ENCODE measurements at regions not wholly inside any gene's neighbourhood (a gene's known extent, or its start where the extent isn't known, plus 50 kb on each side); places are given as distances from the start of the nearest gene placed in this dataset.

DNA sequence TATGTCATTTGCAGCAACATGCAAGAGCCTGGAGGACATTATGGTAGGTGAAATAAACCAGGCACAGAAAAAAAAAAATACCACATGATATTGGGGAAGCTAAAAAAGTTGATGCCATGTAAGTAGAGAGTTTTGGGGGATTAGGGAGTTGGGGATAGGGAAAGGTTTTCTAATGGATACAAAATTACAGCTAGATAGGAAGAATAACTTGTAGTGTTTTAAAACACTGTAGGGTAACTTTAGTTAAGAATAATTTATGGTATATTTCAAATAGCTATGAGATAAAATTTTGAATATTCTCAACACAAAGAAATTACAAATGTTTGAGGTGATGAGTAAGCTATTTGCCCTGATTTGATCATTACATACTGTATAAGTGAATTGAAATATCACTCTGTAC lies 1456.7 kb upstream of the MIR17HG start:
- DNase-seq (ENCODE audit: low spot score), result no peak
- Histone ChIP-seq H3K36me3 (no peaks in the 10 kb centered on the region), H3K27me3 (replicated peaks; ENCODE audit: insufficient read depth) (no peaks in the 10 kb centered on the region), H3K27ac (no peak overlapping the region), H3K9me3 (no peaks in the 10 kb centered on the region), H3K4me3 (no peak overlapping the region), H3K4me1 (ENCODE audit: control insufficient read depth in 1 of 2, low read depth in 2 of 2) (no peaks in the 10 kb centered on the region)
- TF ChIP-seq, protein P1, sequence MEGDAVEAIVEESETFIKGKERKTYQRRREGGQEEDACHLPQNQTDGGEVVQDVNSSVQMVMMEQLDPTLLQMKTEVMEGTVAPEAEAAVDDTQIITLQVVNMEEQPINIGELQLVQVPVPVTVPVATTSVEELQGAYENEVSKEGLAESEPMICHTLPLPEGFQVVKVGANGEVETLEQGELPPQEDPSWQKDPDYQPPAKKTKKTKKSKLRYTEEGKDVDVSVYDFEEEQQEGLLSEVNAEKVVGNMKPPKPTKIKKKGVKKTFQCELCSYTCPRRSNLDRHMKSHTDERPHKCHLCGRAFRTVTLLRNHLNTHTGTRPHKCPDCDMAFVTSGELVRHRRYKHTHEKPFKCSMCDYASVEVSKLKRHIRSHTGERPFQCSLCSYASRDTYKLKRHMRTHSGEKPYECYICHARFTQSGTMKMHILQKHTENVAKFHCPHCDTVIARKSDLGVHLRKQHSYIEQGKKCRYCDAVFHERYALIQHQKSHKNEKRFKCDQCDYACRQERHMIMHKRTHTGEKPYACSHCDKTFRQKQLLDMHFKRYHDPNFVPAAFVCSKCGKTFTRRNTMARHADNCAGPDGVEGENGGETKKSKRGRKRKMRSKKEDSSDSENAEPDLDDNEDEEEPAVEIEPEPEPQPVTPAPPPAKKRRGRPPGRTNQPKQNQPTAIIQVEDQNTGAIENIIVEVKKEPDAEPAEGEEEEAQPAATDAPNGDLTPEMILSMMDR (IDR thresholded peaks at IDR 0.05), result no peak
- no peak for ATAC-seq (ENCODE audit: insufficient number of reproducible peaks, low FRiP score, low read depth)

DNA sequence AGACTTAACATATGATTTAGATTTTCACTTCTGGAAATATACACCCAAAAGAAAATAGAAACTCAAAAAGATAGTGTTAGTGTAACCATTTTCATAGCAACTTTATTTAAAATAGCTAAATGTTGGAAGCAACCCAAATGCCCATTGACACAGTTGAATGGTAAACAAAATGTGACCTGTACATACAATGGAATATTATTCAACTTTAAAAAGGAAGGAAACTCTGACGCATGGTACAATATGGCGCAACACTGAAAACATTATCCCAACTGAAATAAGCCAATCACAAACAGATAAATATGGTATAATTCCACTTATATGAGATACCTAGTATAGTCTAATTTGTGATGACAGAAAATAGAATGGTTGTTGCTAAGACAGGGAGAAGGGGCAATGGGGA lies 1456.1 kb upstream of the MIR17HG start:
- DNase-seq (ENCODE audit: low spot score), result no peak
- TF ChIP-seq, protein P1 (IDR thresholded peaks at IDR 0.05), result no peak
- no peak for ATAC-seq (ENCODE audit: insufficient number of reproducible peaks, low FRiP score, low read depth)

DNA sequence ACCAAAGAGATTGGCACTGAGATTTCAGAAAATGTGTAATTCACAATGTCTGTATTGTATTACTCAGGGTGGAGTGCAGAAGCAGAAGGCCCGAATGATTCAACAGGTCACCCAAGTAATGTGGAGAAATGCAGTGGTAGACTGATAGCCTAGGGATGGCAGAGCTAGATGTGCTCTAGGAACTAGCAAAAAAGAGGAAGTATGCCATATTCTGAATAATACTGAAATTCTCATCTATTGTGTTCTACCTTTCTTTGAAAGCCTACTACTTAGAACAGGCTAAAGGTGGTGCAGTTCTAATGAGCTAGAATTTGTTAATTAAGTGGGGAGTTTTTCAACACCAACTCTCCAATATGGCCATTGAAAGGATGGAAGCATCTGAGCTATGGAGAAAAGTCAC lies 1449.8 kb upstream of the MIR17HG start:
- ATAC-seq (ENCODE audit: insufficient number of reproducible peaks, low FRiP score, low read depth) (no peak), DNase-seq (ENCODE audit: low spot score) (no peak)
- H3K27ac ChIP-seq, result no peak overlapping the region
- TF ChIP-seq, protein P1 (IDR thresholded peaks at IDR 0.05), result no peak
- H3K4me3 ChIP-seq, result no peak overlapping the region
- H3K9me3 ChIP-seq, result no peaks in the 10 kb centered on the region
- no peaks in the 10 kb centered on the region for H3K36me3 ChIP-seq
- no peaks in the 10 kb centered on the region for H3K27me3 ChIP-seq (replicated peaks; ENCODE audit: insufficient read depth)
- no peaks in the 10 kb centered on the region for H3K4me1 ChIP-seq (ENCODE audit: control insufficient read depth in 1 of 2, low read depth in 2 of 2)

More for the DNA sequence above, 1456.1 kb upstream of the MIR17HG start:
- H3K27ac ChIP-seq, result no peak overlapping the region
- H3K4me1 ChIP-seq (ENCODE audit: control insufficient read depth in 1 of 2, low read depth in 2 of 2), result no peaks in the 10 kb centered on the region
- H3K9me3 ChIP-seq, result no peaks in the 10 kb centered on the region
- H3K4me3 ChIP-seq, result no peak overlapping the region
- no peaks in the 10 kb centered on the region for H3K36me3 ChIP-seq
- H3K27me3 ChIP-seq (replicated peaks; ENCODE audit: insufficient read depth), result no peaks in the 10 kb centered on the region

DNA sequence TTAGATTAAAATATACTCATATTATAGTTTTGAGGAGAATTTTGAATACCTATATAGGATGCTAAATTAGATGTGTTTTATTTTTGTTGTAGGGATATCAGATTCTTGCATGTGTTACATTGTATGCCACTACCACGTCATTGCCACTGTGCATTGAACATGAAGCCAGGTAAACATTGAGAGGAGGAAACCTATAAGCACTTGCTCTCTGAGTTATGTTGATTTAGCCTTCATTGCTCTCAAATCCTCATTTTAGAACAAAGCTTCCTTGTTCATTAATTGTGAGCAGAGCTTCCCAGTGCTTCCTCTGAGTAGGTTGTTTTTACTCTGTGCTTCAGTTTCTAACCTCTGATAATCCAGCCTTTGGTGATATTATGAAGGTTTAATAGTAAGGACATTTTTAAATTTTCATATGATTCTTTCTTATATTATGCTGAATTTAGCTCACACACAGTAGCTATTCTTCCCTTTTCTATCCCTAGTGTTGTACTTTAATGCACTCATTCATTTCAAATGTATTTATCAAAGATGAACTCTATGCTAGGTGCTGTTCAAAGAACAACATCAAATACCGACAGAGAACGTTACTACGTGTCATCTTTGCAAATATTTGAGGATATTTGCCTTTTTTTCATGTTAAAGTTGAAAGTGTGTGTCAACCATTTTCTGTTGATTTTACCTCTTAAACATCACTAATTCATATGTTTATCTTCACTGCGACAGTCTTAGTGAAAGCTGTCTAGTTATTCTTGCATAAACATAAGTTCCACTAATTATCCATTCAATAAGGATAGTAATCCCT lies 1448.0 kb upstream of the MIR17HG start:
- H3K36me3 ChIP-seq, result no peaks in the 10 kb centered on the region
- no peak overlapping the region for H3K4me3 ChIP-seq
- H3K4me1 ChIP-seq (ENCODE audit: control insufficient read depth in 1 of 2, low read depth in 2 of 2), result no peaks in the 10 kb centered on the region
- H3K9me3 ChIP-seq, result no peaks in the 10 kb centered on the region
- H3K27ac ChIP-seq, result no peak overlapping the region
- DNase-seq (ENCODE audit: low spot score), result no peak
- ATAC-seq (ENCODE audit: insufficient number of reproducible peaks, low FRiP score, low read depth), result no peak
- no peaks in the 10 kb centered on the region for H3K27me3 ChIP-seq (replicated peaks; ENCODE audit: insufficient read depth)
- TF ChIP-seq, protein P1 (IDR thresholded peaks at IDR 0.05), result no peak

DNA sequence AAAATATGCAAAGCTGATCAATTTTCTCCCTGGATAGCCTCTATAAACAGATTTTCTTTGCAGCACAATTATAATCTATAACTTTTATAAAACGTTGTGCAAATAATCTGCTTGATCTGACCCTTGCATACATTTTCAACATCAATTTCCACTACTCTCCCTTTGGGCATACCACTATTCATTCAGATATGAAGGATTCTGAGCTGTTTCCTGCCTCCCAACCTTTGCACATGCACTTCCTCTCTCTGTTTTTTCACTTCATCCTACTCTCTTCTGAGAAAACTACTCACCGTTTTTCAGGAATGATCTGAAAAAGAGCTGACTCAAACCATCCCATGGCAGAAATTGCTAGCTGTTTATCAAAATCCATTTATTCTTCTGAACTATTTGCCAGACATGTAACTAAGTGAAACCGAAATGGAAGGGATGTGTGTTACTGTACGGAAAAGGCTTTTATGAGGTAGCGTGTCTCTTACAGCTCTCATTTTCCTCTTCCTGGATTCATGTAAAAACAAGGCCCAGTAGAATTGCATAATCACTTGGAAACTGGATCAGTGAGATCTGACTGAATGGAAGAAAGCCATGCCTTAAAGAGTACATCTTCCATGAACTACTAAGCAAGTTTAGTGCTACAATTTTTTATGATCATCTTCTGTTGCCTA lies 1447.3 kb upstream of the MIR17HG start:
- Histone ChIP-seq H3K27ac (no peak overlapping the region), H3K27me3 (replicated peaks; ENCODE audit: insufficient read depth) (no peaks in the 10 kb centered on the region), H3K4me1 (ENCODE audit: control insufficient read depth in 1 of 2, low read depth in 2 of 2) (no peaks in the 10 kb centered on the region), H3K9me3 (no peaks in the 10 kb centered on the region), H3K4me3 (no peak overlapping the region), H3K36me3 (no peaks in the 10 kb centered on the region)
- TF ChIP-seq, protein P1 (IDR thresholded peaks at IDR 0.05), result no peak
- no peak for ATAC-seq (ENCODE audit: insufficient number of reproducible peaks, low FRiP score, low read depth)
- no peak for DNase-seq (ENCODE audit: low spot score)

Data from thoracic aorta (tissue), 2 donors.